GDM1 (cell line): ENCODE measurements at regions not wholly inside any gene's neighbourhood (a gene's known extent, or its start where the extent isn't known, plus 50 kb on each side); places are given as distances from the start of the nearest gene placed in this dataset.

ENCODE experiments used
- DNase-seq: peaks from one replicate; lab custom pipeline; 2025; lab: John Stamatoyannopoulos, UW

GRCh38 chrX:16222151-16222550 lies 54.9 kb downstream of the MAGEB17 start:
- no peak for DNase-seq

- no peak for DNase-seq
These were observed 56.1 kb downstream of the MAGEB17 start for GRCh38 chrX:16223385-16223784.

GRCh38 chrX:16239211-16239610 lies 71.9 kb downstream of the MAGEB17 start:
- DNase-seq, result no peak

GRCh38 chrX:16240231-16240905 lies 73.1 kb downstream of the MAGEB17 start:
- no peak for DNase-seq

- DNase-seq, result no peak
These were observed 73.7 kb downstream of the MAGEB17 start for GRCh38 chrX:16240968-16241367.

- no peak for DNase-seq
These were observed 83.0 kb downstream of the MAGEB17 start for GRCh38 chrX:16250296-16250695.

GRCh38 chrX:16251782-16252181 lies 84.5 kb downstream of the MAGEB17 start:
- DNase-seq, result no peak

GRCh38 chrX:16258882-16259281 lies 91.6 kb downstream of the MAGEB17 start:
- DNase-seq, result no peak

GRCh38 chrX:16267431-16267830 lies 100.2 kb downstream of the MAGEB17 start:
- no peak for DNase-seq

- no peak for DNase-seq
These were observed 100.9 kb downstream of the MAGEB17 start for GRCh38 chrX:16268206-16268605.

GRCh38 chrX:16278927-16279326 lies 111.6 kb downstream of the MAGEB17 start:
- DNase-seq, result no peak

GRCh38 chrX:16282209-16282608 lies 114.9 kb downstream of the MAGEB17 start:
- DNase-seq, result no peak

- DNase-seq, result no peak
These were observed 117.6 kb downstream of the MAGEB17 start for GRCh38 chrX:16284842-16285241.

- no peak for DNase-seq
These were observed 123.7 kb downstream of the MAGEB17 start for GRCh38 chrX:16290997-16291396.

GRCh38 chrX:16300831-16301230 lies 133.6 kb downstream of the MAGEB17 start:
- DNase-seq, result no peak

- no peak for DNase-seq
These were observed 137.5 kb downstream of the MAGEB17 start for GRCh38 chrX:16304751-16305150.

GRCh38 chrX:16305187-16305586 lies 137.9 kb downstream of the MAGEB17 start:
- DNase-seq, result no peak

- DNase-seq, result no peak
These were observed 140.7 kb downstream of the MAGEB17 start for GRCh38 chrX:16307950-16308349.

GRCh38 chrX:16308773-16309172 lies 141.5 kb downstream of the MAGEB17 start:
- DNase-seq, result no peak

GRCh38 chrX:16310326-16310725 lies 143.0 kb downstream of the MAGEB17 start:
- no peak for DNase-seq

- no peak for DNase-seq
These were observed 144.4 kb downstream of the MAGEB17 start for GRCh38 chrX:16311671-16312070.

- DNase-seq, result no peak
These were observed 145.7 kb downstream of the MAGEB17 start for GRCh38 chrX:16312761-16313623.

GRCh38 chrX:16316331-16316730 lies 149.1 kb downstream of the MAGEB17 start:
- DNase-seq, result no peak
